Lung (tissue), 11 donors: ENCODE measurements at regions not wholly inside any gene's neighbourhood (a gene's known extent, or its start where the extent isn't known, plus 50 kb on each side); places are given as distances from the start of the nearest gene placed in this dataset.

Experiments
- ATAC-seq: fragments of 200-7000 bp; cut with Tn5 transposase; one replicate; pipeline ENCODE4 v1.9.1; 2020; ENCODE audit warnings: moderate number of reproducible peaks; ENCODE audit not compliant: insufficient read depth, low FRiP score
- DNase-seq, 3 donors: peaks; one replicate each; pipeline ENCODE4 v3.0.0-alpha.2; 2013 to 2017
- H3K27ac ChIP-seq, 2 donors: one replicate each; pipeline ENCODE4 v1.5.1; 2013; ENCODE audit warnings: mild to moderate bottlenecking in 2 of 2, moderate library complexity in 2 of 2, control low read depth in 1 of 2, inconsistent platforms in 1 of 2, low read depth in 1 of 2, low read length in 1 of 2
- H3K27me3 ChIP-seq, 3 donors: one replicate each; pipeline ENCODE4 v1.5.1; 2013; ENCODE audit warnings: low read length in 2 of 3; ENCODE audit not compliant: control insufficient read depth in 3 of 3, insufficient read depth in 3 of 3
- H3K36me3 ChIP-seq, 4 donors: one replicate each; pipeline ENCODE4 v1.5.1; 2013; ENCODE audit warnings: low read length in 4 of 4, mild to moderate bottlenecking in 1 of 4, moderate library complexity in 1 of 4; ENCODE audit not compliant: control insufficient read depth in 4 of 4, insufficient read depth in 4 of 4
- H3K4me1 ChIP-seq, 5 donors: one replicate each; pipeline ENCODE4 v1.5.1; 2013; ENCODE audit warnings: low read length in 5 of 5, mild to moderate bottlenecking in 2 of 5, moderate library complexity in 1 of 5; ENCODE audit not compliant: control insufficient read depth in 5 of 5, insufficient read depth in 5 of 5
- H3K4me3 ChIP-seq: one replicate; pipeline ENCODE4 v1.5.1; 2013; ENCODE audit warnings: mild to moderate bottlenecking, control low read depth, moderate library complexity
- H3K9ac ChIP-seq, 2 donors: one replicate each; pipeline ENCODE4 v1.5.1; 2013; ENCODE audit warnings: low read length in 2 of 2, control low read depth in 1 of 2; ENCODE audit not compliant: insufficient read depth in 1 of 2
- H3K9me3 ChIP-seq, 4 donors: one replicate each; pipeline ENCODE4 v1.5.1; 2013; ENCODE audit warnings: low read length in 3 of 4, mild to moderate bottlenecking in 1 of 4, moderate library complexity in 1 of 4; ENCODE audit not compliant: control insufficient read depth in 4 of 4, insufficient read depth in 3 of 4
- CTCF ChIP-seq: IDR thresholded peaks from 2 replicates; pipeline ENCODE4 v1.5.1; 2012; ENCODE audit warnings: mild to moderate bottlenecking; ENCODE audit errors: control extremely low read depth, extremely low read depth
- whole genome bisulfite sequencing, 2 donors: extraction: QIAGEN DNeasy Blood & Tissue Kit; methylation state at CpG; one replicate each; pipeline ENCODE4 v1.1.7; 2013; 5-methylcytosine and 5-hydroxymethylcytosine counted together
- donor health status: control.
- donor health status: control.
- donor health status: Bipolar disorder and iron deficiency.
- donor health status: healthy.
- donor health status: DM: yes; HTN: yes; CAD: no.

DNA sequence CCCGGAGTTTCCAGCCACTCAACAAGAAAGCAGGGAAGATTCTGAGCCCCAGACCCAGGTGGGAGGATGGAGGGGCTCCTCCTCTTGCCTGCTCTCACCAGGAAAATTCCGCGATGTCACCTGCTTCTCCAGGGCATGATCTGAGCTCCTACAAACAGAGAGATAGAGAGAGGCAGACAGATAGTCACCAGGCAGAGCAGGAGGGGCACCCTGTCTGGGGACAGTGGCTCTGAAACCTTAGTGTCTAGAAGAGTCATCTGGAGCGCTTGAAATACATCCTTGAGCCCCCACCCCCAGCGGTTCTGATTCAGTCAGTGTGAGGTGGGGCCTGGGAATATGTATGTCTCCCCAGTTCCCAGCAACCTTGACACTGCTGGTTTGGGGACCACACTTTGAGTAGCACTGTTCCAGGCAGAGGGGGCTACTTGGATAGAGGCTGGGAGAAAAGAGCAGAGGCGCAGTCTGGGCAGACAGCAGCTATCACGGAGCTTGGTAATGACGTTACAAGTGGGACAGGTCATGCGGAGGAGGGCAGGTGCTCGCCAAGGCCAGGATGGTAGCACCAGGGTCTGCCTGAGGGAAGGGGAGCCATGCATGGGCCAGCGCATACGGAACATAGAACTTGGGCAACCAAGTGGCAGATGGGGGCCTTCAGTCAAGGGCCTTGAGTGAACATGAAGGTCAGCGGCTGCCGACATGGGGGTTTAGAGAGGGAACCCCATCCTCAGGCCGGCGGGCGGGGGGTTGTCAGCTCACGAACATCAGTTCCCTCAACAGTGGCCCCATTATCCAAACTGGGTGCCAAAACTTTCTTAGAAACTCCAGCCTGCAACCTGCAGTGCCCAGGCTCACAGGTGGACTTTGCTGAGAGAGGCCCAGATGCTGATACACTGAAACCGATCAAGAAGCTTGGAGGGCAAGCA is 60.9 kb upstream of the MYEOV start:
- H3K27ac ChIP-seq: no peak overlapping the region
- H3K9me3 ChIP-seq: no peaks in the 10 kb centered on the region
- no peaks in the 10 kb centered on the region for H3K4me1 ChIP-seq
- WGBS, 2 donors: 96 to 98% methylated on average over 19 of the region's 19 CpGs
- DNase-seq (no peak), ATAC-seq (no peak)
- no peak overlapping the region for H3K9ac ChIP-seq
- no peaks in the 10 kb centered on the region for H3K27me3 ChIP-seq
- H3K36me3 ChIP-seq: no peaks in the 10 kb centered on the region
- no peak for TF ChIP-seq CTCF
- H3K4me3 ChIP-seq: no peak overlapping the region

DNA sequence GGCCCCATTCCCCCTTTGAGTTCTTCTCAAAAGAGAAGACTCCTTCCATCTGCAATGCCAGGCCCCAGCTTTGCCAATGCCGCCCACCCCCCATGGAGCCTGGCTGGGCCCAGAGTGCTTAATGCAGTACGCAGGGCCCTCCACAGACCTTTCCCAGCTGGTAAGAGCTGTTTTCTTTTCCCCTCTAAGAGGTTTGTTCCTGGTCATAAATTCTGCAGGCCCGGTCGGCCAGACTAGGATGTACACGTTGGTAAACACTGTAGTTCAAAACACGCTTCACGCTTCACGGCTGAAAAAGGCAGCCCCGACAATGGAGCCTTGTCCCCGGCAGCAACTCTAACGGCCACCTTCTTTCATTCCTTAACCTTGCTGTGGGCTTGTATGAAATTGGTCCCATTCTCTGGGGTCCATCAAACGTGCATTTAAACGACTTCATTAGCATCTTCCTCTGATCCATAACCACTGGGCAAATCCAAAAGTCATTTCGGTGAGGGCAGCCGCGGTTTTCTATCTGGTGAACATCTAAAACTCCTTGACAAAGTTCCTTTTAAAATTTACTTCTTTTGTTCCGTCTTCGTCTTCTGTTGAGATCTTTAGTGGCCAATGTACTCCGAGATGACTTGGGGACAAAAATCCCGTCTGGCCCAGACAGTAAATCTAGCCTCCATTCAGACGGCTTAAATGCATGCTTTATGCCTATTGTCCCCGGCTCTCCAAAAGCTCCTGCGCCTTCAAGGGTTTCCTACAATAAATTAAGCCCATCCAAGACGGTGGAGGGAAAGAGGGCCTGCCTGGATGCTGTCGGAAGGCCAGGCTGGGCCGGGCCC is 60.0 kb upstream of the MYEOV start:
- no peak for ATAC-seq
- no peak for DNase-seq
- Histone ChIP-seq H3K9me3 (no peaks in the 10 kb centered on the region), H3K4me3 (no peak overlapping the region), H3K27me3 (no peaks in the 10 kb centered on the region), H3K36me3 (no peaks in the 10 kb centered on the region), H3K4me1 (no peaks in the 10 kb centered on the region), H3K27ac (no peak overlapping the region), H3K9ac (no peak overlapping the region)
- 92 to 94% methylated on average over 26 of the region's 26 CpGs for WGBS, 2 donors
- TF ChIP-seq CTCF: no peak

- H3K27me3 ChIP-seq: no peaks in the 10 kb centered on the region
- ATAC-seq (no peak), DNase-seq (no peak)
- no peak overlapping the region for H3K4me3 ChIP-seq
- H3K4me1 ChIP-seq: no peaks in the 10 kb centered on the region
- no peak for TF ChIP-seq CTCF
- H3K27ac ChIP-seq: no peak overlapping the region
- H3K36me3 ChIP-seq: no peaks in the 10 kb centered on the region
- no peak overlapping the region for H3K9ac ChIP-seq
- 92 to 98% methylated on average over 11 of the region's 11 CpGs for WGBS, 2 donors
- H3K9me3 ChIP-seq: no peaks in the 10 kb centered on the region
These were observed 58.9 kb upstream of the MYEOV start for GRCh38 chr11:69234740-69235710.
